GM18499 (cell line): ENCODE measurements at regions not wholly inside any gene's neighbourhood (a gene's known extent, or its start where the extent isn't known, plus 50 kb on each side); places are given as distances from the start of the nearest gene placed in this dataset.

ENCODE experiments used
- ATAC-seq: cut with Tn5 transposase; IDR thresholded peaks from one replicate; pipeline ENCODE4 v1.9.1; 2021; ENCODE audit warnings: moderate number of reproducible peaks; ENCODE audit not compliant: insufficient read depth, unreplicated experiment

DNA sequence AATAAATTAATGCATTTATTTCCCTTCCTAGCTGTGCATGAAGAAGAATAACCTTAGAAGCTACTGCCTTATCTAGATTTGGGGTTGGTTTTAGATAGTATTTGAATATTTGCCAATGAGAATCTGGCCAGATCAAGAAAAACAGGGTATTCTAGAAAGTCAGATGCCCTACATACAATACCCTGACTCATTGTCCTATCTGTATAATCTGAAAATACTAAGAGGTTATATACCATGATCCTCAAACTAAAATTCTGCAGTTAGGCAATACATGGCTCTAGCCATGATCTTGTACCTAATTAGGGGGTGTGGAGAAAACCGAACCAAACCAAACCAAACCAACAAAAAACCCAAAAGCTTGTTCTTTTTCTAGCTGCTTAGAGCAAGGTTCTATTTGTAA is 240.4 kb upstream of the LYZL1 start:
- ATAC-seq: no peak

- ATAC-seq: no peak
Observed at GRCh38 chr10:29050081-29050480, 238.8 kb upstream of the LYZL1 start.

- no peak for ATAC-seq
Observed at GRCh38 chr10:29055101-29055500, 233.8 kb upstream of the LYZL1 start.

DNA sequence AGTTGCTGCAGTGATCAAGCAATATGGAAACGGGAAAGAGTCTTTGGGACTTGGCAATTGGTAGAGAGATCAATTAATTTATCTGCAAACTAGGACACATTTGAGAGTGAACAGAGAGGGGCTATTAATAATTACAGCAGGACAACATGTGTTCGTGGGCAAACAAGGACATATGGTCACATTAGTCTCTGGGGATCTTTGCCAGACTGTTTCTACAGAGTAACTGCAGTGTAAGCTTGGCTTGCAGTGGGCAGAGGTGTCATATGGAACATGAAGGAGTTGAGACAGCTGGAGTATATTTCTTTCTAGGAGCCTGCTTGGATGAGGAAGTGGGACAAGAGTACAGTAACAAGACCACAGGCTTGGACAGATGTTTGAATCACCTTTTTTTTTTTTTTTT is 232.1 kb upstream of the LYZL1 start:
- ATAC-seq: no peak

GRCh38 chr10:29057822-29058331 is 231.0 kb upstream of the LYZL1 start:
- no peak for ATAC-seq

- no peak for ATAC-seq
Observed at GRCh38 chr10:29063806-29064644, 224.8 kb upstream of the LYZL1 start.

DNA sequence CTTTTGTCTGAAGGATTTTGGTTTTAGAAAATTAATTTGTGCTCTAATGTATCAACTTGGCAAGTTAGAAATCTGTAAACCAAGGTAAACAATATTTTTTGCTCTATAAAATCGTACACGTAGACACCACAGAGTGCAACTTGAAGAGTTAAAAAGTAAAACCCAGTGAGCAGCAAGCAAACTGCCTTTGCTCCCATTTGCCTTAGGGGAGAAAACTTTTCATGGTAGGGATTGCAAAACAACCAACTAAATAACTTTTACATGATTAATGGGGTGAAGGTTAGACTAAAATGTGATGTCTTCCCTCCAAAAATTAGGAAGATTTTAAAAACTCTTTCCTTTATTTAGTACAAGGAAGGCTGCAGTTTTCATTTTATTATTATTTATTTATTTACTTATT is 224.2 kb upstream of the LYZL1 start:
- ATAC-seq: no peak

GRCh38 chr10:29067161-29067560 is 221.7 kb upstream of the LYZL1 start:
- no peak for ATAC-seq

- no peak for ATAC-seq
Observed at GRCh38 chr10:29067628-29068027, 221.2 kb upstream of the LYZL1 start.

DNA sequence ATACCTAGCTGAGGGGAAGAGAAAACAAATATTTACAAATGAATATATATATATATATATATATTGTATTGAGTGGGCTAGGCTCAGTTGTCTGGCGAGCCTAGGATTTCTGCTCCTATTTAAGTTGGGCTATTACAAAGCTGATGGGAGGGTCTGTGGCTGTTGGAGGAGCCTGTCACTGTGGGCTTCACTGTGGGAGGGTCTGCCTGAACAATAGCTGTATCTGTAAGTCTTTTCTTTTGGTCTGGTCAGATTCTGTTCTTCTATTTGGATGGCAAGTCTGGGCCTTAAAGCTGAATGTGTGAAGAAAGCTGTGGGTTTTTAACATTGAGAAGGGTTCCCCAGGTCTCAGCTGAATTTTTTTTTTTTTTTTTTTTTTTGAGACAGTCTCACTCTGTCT is 220.6 kb upstream of the LYZL1 start:
- ATAC-seq: no peak

- ATAC-seq: no peak
Observed at GRCh38 chr10:29068966-29069365, 219.9 kb upstream of the LYZL1 start.

GRCh38 chr10:29069941-29070340 is 218.9 kb upstream of the LYZL1 start:
- ATAC-seq: no peak

GRCh38 chr10:29078919-29079318 is 210.0 kb upstream of the LYZL1 start:
- no peak for ATAC-seq

- no peak for ATAC-seq
Observed at GRCh38 chr10:29081231-29081630, 207.6 kb upstream of the LYZL1 start.

- no peak for ATAC-seq
Observed at GRCh38 chr10:29081951-29082685, 206.8 kb upstream of the LYZL1 start.

DNA sequence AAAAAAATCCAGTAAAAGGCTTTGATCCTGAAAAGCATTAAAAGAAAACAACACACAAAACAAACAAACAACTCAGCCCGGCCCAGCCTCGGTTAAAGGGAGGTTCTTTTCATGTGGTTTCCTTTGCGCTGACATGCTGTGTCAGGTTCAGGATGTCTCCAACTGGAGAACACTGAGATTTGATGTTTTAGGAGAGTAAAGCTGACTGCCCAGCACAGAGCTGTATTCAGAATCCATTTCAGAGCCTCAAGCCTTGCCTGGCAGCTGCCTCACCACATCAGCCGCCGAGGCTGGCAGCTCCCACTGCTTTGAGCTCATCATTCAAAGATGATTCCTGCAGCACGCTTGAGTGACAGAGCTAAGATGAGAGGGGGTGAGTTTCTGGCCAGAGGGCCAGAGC is 205.8 kb upstream of the LYZL1 start:
- no peak for ATAC-seq

- ATAC-seq: no peak
Observed at GRCh38 chr10:29084681-29085307, 204.1 kb upstream of the LYZL1 start.

DNA sequence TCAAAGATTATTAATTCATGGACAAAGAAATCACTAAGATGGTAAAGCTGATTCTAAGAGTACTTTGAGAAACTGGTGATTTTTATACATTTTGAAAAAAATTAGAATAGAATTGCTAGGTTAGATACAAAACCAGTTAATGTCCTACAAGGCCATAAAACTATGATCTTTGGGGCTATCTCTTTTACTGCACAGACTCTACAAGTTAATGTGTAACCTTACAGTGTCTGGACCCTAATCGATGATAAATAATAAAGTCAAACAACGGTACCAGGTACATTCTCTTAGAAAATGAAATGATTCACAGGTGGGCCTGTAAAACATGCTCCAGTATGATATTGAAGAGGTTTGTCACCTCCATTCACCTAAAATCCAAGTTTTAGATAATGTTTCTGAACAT is 199.8 kb upstream of the LYZL1 start:
- ATAC-seq: no peak

DNA sequence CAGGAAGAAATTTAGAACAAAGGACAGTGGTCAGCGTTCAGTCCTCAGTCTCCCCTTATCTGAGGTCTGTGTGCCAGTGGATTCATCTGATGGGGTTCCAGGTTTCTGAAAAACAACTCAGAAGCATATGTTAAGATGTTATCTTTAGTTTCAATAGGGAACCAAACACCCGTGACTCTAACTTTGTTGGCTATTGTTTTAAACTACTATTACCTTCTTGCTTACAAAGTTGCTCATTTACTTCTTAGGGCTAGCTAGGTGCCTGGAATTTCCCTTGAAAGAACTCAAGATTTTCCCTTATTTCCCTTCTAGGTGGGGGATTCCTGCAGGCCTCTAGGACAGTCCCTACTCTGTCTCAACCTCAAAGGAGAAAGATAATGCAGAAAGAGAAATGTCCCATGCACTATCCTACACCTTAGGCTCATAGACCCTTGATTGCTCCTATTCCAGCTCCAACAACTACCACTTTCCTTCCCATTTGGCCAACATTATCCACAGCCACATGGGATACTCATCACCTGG is 192.5 kb upstream of the LYZL1 start:
- ATAC-seq: no peak

GRCh38 chr10:29098423-29098822 is 190.4 kb upstream of the LYZL1 start:
- no peak for ATAC-seq

DNA sequence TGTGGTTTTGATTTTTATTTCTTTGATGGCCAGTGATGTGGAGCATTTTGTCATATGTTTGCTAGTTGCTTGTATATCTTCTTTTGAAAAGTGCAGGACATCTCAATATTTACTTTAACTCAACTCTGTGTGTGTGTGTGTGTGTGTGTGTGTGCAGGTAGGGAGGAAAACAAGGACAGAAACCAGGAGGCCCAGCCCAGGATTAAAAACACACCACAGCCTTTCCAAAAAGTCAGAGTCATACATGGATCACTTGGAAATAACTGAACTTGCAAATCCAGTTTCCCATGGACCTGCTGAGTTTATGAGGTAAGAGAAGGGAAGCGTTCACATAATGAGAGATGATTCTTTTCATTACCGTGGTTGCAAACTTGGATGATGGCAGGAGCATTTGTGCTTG is 189.9 kb upstream of the LYZL1 start:
- ATAC-seq: no peak
